ENCODE measurements at regions not wholly inside any gene's neighbourhood (a gene's known extent, or its start where the extent isn't known, plus 50 kb on each side); places are given as distances from the start of the nearest gene placed in this dataset.

DNA sequence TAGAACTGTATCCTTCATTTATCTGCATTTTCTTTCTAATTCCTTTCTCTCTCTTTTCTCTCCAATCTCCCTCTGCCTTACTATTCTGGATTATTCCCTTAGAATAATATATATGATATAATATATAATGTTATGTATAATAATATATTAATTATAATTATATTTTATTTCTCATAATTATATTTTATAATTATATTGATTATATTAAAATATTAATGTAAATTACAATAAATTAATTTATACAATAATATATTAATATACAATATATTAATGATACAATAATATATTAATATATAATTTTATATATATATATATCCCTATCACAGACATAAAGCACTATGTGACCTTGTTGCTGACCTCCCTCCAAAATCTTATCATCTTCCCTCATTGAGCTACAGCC is 661.3 kb upstream of the CHORDC1 start:
- H3K9me3 ChIP-seq (ENCODE audit: control extremely low read depth in 1 of 3, control insufficient read depth in 2 of 3, insufficient read depth in 1 of 3, low read length in 2 of 3) = no peaks in the 10 kb centered on the region
- no peaks in the 10 kb centered on the region for H3K27me3 Mint-ChIP-seq
- H4K20me1 ChIP-seq (ENCODE audit: control insufficient read depth, insufficient read depth, low read length, poor library complexity, severe bottlenecking) = no peaks in the 10 kb centered on the region
- H3K9ac ChIP-seq (ENCODE audit: low read length) = no peak overlapping the region
- no peak overlapping the region for H3K4me3 Mint-ChIP-seq
- no peaks in the 10 kb centered on the region for H3K79me2 ChIP-seq (ENCODE audit: control insufficient read depth, insufficient read depth, low read length)
- intact Hi-C loops (cut with micrococcal nuclease) = no loop called here
- H3K4me3 ChIP-seq (ENCODE audit: control extremely low read depth in 1 of 5, extremely low read depth in 1 of 5, insufficient read depth in 1 of 5, low read depth in 2 of 5, low read length in 4 of 5) = no peak overlapping the region
- ChIA-PET CTCF (no interaction called here), POLR2A (no interaction called here)
- TF ChIP-seq EZH2 (IDR thresholded peaks at IDR 0.05; ENCODE audit: borderline replicate concordance, insufficient read depth, low read depth, low read length, poor library complexity, severe bottlenecking) = no peak
- TF ChIP-seq, protein P1, sequence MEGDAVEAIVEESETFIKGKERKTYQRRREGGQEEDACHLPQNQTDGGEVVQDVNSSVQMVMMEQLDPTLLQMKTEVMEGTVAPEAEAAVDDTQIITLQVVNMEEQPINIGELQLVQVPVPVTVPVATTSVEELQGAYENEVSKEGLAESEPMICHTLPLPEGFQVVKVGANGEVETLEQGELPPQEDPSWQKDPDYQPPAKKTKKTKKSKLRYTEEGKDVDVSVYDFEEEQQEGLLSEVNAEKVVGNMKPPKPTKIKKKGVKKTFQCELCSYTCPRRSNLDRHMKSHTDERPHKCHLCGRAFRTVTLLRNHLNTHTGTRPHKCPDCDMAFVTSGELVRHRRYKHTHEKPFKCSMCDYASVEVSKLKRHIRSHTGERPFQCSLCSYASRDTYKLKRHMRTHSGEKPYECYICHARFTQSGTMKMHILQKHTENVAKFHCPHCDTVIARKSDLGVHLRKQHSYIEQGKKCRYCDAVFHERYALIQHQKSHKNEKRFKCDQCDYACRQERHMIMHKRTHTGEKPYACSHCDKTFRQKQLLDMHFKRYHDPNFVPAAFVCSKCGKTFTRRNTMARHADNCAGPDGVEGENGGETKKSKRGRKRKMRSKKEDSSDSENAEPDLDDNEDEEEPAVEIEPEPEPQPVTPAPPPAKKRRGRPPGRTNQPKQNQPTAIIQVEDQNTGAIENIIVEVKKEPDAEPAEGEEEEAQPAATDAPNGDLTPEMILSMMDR (IDR thresholded peaks at IDR 0.05) = no peak
- no peaks in the 10 kb centered on the region for H3K27me3 ChIP-seq (replicated peaks in 1 of 4; ENCODE audit: control extremely low read depth in 1 of 4, control insufficient read depth in 3 of 4, insufficient read depth in 4 of 4, low read length in 3 of 4)
- H3K4me1 ChIP-seq (ENCODE audit: control insufficient read depth in 2 of 2, insufficient read depth in 2 of 2, low read length in 2 of 2) = no peaks in the 10 kb centered on the region
- no peaks in the 10 kb centered on the region for H3K36me3 ChIP-seq (replicated peaks in 1 of 2; ENCODE audit: control extremely low read depth in 1 of 2, control insufficient read depth in 1 of 2, extremely low read depth in 1 of 2, insufficient read depth in 2 of 2, low read length in 1 of 2)
- H2AFZ ChIP-seq (ENCODE audit: insufficient read depth, low read depth, low read length, poor library complexity, severe bottlenecking) = no peak overlapping the region
- H3K4me2 ChIP-seq (replicated peaks; ENCODE audit: low read depth, low read length, poor library complexity, severe bottlenecking) = no peak overlapping the region
- no peaks in the 10 kb centered on the region for H3K4me1 Mint-ChIP-seq
- DNase-seq = no peak
- no peak for ATAC-seq (ENCODE audit: low read depth)
- H3K9me3 Mint-ChIP-seq (ENCODE audit: insufficient read depth) = peaks cover 14% of the 10 kb centered on the region
- H3K27ac Mint-ChIP-seq = no peak overlapping the region
- no peak overlapping the region for H3K27ac ChIP-seq (ENCODE audit: low read length in 2 of 2)

DNA sequence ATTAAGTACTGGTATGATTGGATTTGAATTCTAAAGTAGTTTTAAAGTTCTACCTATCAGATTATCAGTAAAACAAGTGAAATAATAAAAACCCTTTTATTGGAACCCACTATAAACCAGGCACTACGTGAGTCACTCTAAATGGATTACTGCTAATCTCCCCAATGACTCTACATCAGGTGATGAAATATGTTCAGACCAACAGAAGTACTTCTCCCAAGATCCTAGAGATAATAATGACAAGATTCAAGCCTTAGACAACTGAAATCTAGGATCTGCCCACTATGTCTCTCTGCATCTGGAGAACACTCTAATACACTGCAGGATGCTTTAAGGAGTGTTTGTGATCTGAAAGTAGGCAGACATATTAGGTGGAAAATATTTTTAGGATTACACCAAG is 652.1 kb upstream of the CHORDC1 start:
- CTCF ChIA-PET = no interaction called here
- ATAC-seq (ENCODE audit: low read depth) = no peak
- 100% methylated on average over 1 of the region's 1 CpG for WGBS (ENCODE audit: insufficient coverage)

More for the DNA sequence above, 652.1 kb upstream of the CHORDC1 start:
- Histone ChIP-seq H3K36me3 (replicated peaks in 1 of 2; ENCODE audit: control extremely low read depth in 1 of 2, control insufficient read depth in 1 of 2, extremely low read depth in 1 of 2, insufficient read depth in 2 of 2, low read length in 1 of 2) (no peaks in the 10 kb centered on the region), H3K27me3 (replicated peaks in 1 of 4; ENCODE audit: control extremely low read depth in 1 of 4, control insufficient read depth in 3 of 4, insufficient read depth in 4 of 4, low read length in 3 of 4) (no peaks in the 10 kb centered on the region), H3K4me1 (ENCODE audit: control insufficient read depth in 2 of 2, insufficient read depth in 2 of 2, low read length in 2 of 2) (no peaks in the 10 kb centered on the region), H3K79me2 (ENCODE audit: control insufficient read depth, insufficient read depth, low read length) (no peaks in the 10 kb centered on the region), H2AFZ (ENCODE audit: insufficient read depth, low read depth, low read length, poor library complexity, severe bottlenecking) (no peak overlapping the region), H3K4me3 (ENCODE audit: control extremely low read depth in 1 of 5, extremely low read depth in 1 of 5, insufficient read depth in 1 of 5, low read depth in 2 of 5, low read length in 4 of 5) (no peak overlapping the region), H3K4me2 (replicated peaks; ENCODE audit: low read depth, low read length, poor library complexity, severe bottlenecking) (no peak overlapping the region), H3K27ac (ENCODE audit: low read length in 2 of 2) (no peak overlapping the region), H3K9ac (ENCODE audit: low read length) (no peak overlapping the region), H4K20me1 (ENCODE audit: control insufficient read depth, insufficient read depth, low read length, poor library complexity, severe bottlenecking) (no peaks in the 10 kb centered on the region), H3K9me3 (ENCODE audit: control extremely low read depth in 1 of 3, control insufficient read depth in 2 of 3, insufficient read depth in 1 of 3, low read length in 2 of 3) (peaks cover 0 to 4% (median 0%) of the 10 kb centered on the region in 3 donors)
- POLR2A ChIA-PET = no interaction called here
- H3K4me3 Mint-ChIP-seq = no peak overlapping the region
- peaks cover 12% of the 10 kb centered on the region for H3K9me3 Mint-ChIP-seq (ENCODE audit: insufficient read depth)
- no peak for TF ChIP-seq EZH2 (IDR thresholded peaks at IDR 0.05; ENCODE audit: borderline replicate concordance, insufficient read depth, low read depth, low read length, poor library complexity, severe bottlenecking)
- TF ChIP-seq, protein P1 (IDR thresholded peaks at IDR 0.05) = no peak
- H3K4me1 Mint-ChIP-seq = no peaks in the 10 kb centered on the region
- intact Hi-C loops (cut with micrococcal nuclease) = no loop called here
- H3K27me3 Mint-ChIP-seq = no peaks in the 10 kb centered on the region
- no peak for DNase-seq
- no peak overlapping the region for H3K27ac Mint-ChIP-seq
